GM18499 (cell line): ENCODE measurements at regions not wholly inside any gene's neighbourhood (a gene's known extent, or its start where the extent isn't known, plus 50 kb on each side); places are given as distances from the start of the nearest gene placed in this dataset.

Experiments
- ATAC-seq: cut with Tn5 transposase; IDR thresholded peaks from one replicate; pipeline ENCODE4 v1.9.1; 2021; ENCODE audit warnings: moderate number of reproducible peaks; ENCODE audit not compliant: insufficient read depth, unreplicated experiment

DNA sequence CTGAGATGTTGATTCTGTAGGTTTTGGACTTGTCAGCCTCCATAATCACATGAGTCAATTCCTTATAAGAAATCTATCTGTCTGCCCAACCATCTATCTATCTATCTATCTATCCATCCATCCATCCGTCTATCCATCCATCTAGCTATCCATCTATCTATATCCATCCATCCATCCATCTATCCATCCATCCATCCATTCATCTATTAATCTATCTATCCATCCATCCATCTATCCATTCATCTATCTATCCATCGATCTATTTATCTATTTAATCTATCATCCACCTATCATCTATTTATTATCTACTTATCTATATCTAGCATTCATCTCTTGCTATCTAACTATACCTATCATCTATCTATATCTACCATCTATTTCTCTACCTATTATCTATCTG, 357.2 kb upstream of the ZNF507 start:
- ATAC-seq = no peak

DNA sequence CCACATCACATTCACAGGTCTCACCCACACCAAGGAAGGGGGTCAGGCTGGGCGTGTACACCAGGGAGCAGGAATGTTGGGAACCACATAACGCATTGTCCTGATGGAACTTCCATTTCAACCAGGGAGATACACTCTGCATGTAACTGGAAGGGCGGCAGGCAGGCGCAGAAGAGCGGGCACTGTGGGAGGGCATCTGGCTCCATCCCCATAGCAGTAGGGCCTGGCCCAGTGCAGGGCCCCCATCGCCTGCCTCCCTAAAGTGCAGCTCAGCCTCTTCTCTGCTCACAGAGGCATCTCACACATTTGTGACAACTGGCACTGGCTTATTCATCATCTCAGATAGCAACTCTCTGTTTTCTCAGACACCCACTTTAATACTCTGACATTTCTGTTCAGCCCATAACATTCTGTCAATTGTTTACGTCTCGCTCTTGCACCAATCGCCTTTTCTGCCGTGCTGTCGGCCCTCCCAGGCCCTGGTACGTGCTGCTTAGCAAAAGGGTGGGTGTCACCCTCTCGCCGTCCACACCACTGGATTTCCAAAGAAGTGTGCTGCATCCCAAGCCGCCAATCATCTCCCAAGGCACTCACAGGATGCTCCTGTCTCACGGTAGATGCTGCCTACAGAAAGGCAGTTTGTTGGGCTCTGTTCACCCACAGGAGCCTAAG, 353.3 kb upstream of the ZNF507 start:
- no peak for ATAC-seq

DNA sequence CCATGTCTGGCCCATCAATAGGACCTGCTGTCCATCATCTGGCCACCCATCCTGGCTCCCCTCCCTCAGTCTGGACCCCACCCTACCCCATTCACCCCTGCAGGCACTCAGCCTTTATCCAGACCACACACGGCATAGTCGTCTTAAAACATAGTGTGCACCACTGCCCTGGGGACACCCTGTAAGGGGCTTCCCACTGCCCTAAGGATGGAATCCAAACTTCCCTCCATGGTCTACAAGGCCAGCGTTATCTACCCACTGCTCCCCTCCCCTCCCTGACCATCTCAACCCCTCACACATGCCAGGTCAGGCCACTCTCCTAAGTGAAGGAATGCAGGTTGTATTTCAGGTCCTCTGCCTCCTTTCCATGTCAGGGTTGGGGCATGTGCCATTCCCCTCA, 352.7 kb upstream of the ZNF507 start:
- no peak for ATAC-seq

DNA sequence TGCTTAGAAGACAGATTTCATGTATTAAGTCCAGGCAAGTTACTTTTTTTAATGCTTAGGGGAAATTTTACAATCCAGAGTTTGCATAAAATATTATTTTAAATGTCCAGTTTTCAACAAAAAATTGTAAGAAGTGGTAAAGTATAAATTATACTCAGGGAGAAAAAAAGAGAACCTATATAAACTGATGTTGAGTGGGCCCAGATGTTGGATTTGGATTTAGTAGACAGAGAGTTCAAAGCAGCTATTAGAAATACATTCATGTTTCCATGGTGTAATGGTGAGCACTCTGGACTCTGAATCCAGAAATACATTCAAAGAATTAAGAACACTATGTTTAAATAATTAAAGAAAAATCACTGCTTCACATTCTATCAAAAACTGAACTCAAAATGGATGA, 349.9 kb upstream of the ZNF507 start:
- no peak for ATAC-seq

DNA sequence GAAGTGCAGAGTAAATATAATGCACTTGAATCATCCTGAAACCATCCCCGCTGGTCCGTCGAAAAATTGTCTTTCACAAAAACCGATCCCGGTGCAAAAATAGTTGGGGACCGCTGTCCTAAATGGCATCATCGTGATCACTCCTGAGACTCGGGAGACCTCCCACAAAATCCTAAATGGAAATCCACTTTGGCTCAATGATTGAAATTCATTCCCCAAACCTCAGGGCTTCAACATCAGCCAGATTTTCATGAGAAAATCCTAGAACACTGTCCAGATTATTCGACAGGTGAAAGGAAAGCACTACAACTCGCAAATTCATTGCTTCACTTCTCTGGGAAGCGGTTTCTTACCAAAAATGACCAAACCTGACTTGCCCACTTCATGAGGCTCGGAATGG, 335.3 kb upstream of the ZNF507 start:
- ATAC-seq = no peak

DNA sequence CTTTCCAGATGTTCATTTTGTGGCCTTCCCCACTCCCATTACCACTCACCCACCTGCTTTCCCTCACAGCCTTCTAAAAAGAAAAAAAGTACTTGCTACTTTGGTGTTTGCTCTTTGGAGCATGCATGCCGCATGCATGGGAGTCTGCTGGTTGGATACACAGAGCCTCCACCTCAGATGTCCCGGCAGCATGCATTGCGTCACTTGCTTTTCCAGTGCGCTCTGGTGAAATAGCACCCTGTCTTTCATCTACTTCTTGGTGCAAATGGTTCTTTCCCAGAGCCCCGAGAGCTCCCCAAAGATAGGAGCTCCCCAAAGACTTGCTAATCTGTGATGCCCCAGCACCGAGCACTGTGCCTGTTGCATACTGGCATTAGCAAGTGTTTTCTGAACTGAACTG, 333.2 kb upstream of the ZNF507 start:
- no peak for ATAC-seq

DNA sequence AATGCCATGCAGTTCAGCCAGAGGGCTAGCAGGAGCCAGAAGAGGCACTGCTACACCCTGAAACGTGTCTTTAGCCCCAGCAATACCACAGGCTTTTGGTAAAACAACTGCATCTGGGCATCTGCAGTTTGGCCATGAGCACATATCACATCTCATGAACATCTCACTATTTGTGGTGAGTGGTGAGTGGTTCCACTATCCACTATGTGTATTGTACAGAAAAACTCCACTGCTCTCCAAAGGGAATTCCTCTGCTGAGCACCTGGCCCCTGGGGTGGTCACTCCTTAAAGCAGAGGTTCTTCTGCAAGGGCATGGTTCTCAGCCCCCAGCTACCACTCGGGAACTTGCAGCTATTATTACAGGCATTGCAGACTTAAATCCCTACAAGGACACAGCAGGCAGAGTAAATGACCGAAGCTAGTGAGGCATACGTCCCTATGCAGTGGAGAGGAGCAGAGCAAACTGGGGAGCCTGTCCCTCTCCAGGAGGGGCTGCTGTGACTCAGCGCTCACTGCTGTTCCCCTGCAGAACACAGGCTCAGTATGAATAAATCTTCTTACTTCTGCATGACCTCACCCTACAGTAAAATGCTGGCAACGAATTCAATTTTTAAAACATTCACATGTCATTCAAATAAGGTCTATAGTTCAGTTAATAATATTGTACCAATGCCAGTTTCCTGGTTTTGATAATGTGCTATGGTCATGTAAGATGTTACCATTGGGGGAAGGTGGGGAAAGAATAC, 332.4 kb upstream of the ZNF507 start:
- no peak for ATAC-seq

DNA sequence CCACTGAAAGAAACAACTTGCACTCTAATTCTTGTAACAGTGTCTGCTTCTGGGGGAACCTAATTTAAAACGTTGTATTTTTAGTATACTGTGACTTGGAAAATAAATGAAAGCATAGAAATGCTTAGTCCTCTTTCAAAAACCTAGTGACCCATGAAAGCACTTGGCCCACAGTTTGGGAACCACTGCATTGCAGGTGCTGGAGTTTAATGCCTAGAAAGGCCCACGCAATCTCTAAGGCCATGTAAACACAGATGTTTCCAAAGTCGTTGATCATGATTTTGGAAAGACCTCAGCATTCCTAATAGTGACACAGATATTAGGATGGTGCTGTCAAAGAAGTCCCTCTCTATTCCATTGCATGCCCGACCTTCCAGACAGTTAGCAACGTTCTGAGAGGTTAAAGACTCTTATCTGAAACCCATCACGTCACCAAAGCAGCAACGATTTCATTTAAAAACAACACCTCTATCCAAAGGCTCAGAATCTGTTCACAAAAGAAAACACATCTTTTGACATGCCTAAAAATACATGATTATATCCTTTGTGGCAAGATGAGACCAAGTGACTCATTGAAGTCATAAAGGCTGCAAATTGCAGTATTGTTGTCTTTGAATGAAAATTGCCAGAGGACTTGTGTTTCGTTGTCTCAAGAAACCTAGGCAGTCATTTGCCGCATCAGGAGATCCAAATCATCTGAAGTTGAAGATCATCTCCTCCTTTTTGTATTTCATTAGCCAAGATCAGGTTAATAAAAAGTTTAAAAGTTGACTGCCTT, 328.0 kb upstream of the ZNF507 start:
- no peak for ATAC-seq

DNA sequence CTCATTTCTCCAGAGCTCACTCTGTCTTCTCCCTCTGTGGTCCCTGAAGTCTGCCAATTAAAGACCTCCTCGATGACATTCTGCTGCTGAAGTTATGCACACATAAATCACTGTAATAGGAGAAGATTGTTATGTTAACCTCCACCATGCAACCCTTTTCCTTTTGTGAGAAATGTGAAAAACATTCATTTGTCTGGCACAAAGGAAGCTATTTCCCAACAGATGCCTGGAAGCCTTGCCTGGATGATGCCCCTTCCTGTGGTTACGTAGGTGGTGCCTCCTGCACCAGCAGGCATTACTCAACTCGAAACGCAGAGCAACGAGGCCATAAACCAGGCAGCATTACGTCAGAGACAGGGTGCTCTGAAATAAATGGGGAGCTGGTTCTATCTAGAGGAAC, 327.4 kb upstream of the ZNF507 start:
- no peak for ATAC-seq

DNA sequence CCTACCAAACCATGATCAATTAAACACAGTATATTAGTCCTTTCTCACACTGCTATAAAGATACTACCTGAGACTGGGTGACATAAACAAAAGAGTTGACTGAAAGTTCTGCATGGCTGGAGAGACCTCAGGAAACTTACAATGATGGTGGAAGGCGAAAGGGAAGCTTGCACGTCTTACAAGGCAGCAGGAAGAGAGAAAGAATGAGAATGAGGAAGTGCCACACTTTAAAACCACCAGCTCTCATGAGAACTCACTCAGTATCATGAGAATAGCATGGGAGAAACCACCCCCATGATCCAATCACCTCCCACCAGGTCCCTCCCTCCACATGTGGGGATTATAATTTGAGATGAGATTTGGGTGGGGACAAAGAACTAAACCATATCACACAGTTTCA, 324.9 kb upstream of the ZNF507 start:
- no peak for ATAC-seq

DNA sequence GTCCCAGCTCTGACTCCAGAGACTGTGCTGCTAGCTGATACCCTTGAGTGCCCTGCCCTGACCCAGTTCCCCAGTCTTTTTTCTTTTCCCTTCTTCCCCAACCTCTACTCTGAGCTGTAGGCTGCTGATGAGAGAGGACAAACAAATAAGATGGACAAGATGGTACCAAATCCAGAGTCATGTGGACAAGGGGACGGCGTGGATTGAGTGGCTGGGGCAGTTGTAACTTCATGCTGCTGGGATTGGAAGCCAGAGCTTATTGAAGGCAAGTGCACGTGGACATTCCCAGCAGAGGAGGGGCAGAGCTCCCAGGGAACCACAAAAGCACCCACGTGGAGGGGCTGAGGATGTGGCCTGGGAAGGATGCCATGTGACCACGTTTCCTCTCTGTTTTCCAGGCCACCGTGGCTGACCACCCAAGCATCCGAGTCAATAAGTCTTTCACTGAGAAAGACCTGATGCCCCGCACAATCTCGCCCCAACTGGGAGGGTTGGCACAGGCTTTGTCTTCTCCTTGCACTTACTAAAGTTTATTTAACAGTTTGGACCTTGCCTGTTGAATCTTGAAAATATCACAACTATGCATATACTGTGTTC, 323.3 kb upstream of the ZNF507 start:
- ATAC-seq = no peak

DNA sequence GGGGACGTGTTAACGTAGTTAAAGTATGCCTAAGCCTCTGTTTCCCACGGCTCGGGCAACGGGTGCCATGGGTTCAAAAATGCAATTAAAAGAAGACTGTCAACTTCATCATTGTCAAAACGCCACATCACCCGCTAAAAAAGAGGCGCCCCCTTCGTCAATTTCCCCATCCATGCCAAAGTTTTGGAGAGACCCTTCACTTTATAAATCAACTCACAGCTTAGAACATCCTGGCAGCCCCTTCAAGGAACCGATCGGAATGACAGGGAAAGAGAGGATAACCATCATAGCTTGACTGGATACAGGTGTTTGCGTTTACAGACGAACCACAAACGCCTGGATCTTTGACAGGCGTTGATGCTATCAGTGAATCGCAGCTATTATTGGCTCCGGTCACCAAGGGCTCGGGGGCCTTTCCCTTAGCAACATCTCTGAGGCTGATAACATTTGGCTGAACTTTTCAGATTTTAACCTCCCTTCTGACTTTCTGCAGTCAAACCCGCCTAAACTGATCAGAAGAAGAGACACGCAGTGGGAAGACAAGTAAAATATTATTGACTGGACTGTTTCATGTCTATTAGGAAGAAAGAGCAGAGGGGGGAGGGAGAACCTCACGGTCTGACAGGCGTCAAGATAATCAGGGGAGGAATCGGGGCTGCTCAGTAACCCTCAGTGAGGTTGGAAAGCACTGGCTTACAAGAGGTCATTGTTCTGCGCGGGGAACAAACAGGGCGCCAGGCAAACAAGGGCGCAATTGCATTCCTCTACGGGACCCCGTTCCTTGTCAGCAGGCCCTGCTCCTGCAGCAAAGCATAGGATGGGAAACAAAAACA, 322.5 kb upstream of the ZNF507 start:
- ATAC-seq = no peak

DNA sequence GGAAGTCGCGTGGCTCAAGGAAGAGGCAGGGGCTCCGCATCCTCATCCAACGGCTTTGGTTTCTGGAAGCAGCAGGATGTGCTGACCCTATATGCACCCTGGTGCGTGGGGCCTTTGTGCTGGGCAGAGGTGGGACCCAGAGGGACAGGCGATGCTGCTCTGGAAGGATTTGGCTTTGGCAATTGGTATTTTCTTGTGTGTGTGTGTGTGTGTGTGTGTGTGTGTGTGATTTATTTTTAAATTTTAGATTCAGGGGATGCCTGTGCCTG, 321.9 kb upstream of the ZNF507 start:
- no peak for ATAC-seq

DNA sequence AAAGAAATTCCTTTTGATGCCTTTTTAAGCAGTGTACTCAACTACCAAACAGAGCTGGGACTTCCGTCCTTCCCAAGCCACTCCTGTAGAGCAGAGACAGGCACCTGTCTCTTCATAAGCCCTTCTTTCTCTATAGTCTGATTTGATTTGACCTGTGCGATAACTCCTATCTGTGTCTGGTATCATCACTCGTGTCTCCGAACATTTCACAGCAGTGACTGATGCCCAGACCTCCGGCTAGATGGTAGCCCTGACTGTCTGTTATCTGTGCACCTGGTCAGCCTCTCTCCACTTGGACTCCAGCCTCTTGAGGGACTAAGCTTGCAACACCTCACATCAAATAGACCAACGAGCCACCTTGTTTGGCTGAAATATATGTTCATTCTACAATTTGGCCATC, 316.2 kb upstream of the ZNF507 start:
- ATAC-seq = no peak

DNA sequence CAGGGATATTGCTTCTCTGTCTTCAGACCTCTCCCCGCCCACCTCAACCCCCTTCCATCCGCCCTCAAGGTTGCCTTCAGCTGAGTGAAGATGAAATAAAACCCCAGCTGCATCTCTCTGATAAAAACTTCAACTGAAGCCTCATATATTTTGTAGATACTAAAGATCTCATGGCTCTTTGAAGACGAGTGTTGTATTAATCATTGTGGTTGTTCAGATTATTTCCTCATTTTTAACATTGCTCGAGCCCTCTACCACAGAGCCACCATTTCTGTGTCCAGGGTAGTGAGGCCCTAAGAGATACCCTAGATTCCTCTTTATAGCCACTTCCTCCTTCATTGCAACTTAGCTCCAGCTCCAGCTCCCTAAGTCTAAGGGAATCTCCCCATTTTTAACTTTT, 312.8 kb upstream of the ZNF507 start:
- ATAC-seq = no peak

DNA sequence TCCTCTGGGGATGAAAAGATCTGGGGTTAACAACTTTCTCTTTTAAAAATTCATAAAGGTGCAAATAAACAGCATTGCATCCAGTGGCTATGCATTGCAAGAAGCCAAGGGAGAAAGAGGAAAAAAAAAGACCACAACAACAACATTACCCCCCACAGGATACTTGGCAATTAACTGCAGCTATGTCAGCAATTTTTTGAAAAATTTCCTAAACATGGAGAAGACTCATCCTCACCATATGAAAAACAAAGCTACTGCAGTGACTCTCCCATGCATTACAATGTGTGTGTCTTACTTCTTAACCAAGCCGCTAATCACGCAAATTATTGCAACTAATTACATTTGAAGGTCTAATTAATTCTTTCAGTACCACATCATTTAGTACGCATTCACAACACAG, 309.8 kb upstream of the ZNF507 start:
- no peak for ATAC-seq

DNA sequence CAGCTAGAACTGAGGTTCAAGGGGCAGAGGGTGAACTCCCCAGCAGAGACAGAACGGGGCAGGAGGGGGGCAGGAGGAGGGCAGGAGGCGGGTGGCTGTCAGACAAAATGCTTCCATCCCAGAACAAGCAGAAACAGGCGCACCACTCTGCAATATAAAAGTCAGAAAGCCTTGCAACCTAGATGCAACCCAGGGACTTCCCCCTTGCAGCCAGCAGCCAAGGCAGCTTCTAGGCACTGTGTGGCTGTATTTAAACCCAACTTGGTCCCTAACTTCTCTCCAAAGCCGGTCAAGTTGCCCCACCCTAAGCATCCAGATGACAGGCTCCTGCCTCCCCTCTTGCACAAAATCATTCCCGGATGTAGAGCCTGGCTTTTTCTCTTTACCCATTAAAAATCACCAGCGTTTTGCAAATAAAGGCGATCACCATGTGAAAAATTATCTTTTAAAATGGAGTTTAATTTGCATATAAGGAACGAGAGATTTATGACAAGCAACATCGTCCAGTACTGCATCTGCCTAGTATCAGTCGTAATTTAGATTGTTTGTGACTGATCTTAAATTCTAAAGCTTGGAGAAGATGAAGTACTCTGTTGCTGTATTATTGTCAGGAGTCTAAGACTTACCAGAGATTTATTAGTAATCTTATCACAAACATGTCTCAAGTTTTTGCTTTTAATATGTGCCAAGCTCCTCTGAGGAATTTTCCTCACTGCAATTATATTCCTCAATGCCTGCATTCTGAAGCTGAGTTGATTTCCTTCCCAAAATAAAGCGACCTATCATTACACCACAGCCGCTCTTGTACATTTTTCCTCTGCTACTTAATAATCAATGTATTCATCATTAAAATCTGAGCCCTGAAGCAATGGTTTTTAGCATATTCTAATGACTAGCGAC, 307.1 kb upstream of the ZNF507 start:
- no peak for ATAC-seq

DNA sequence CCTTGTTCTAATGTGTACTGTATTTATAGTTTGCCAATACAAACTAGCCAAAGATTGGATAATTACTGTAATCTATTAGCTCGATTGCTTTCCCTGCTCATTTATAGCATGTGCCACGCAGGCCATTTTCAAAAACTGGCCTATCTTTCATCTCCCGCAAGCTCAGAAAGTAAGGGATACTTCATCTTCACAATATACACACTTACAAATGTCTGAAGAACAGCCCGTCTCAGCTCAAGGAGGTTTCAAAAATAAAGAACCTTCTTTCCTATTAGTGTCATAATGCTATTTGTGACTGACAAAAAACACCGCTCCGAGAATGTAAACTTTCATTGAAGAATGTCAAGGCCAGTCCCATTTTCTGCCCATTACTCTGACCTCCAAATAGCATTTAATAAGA, 306.4 kb upstream of the ZNF507 start:
- ATAC-seq = no peak

DNA sequence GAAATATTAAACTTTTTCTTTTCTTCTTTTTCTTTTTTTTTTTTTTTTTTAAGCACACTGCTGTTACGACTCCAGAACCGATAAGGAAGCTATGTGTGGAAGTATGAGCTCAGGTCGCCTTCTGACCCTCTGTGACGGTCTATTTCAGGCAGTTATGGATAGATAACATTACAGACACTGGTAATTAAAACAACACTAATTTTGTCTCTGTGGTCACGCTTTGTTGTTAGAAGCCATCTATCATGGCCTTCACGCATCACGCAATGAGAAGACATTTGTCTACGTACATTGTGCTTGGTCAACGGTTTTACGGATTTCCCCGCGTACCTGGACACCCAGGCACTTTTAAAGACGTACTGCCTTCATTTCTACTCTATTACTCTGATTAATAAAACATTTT, 306.0 kb upstream of the ZNF507 start:
- ATAC-seq = no peak

DNA sequence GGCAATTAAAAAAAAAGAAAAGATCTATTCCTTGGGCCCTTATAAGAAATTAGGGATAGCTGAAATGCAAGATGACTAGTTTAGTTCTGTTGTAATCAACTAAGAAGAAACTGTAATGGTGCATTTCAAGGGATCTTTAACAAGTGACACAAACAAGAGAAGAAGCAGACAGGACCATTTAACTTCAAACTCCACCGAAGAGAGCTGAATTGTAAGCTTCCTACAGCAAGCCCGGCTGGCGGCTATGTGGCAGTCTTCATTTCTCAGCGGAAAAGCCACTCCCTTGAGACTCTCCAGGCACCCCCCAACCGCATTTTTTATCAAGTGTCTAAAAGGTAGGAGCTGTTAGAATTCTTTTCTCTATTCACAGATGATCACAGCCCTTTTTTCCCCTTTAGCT, 305.2 kb upstream of the ZNF507 start:
- ATAC-seq = no peak
